ENCODE measurements at regions not wholly inside any gene's neighbourhood (a gene's known extent, or its start where the extent isn't known, plus 50 kb on each side); places are given as distances from the start of the nearest gene placed in this dataset.

DNA sequence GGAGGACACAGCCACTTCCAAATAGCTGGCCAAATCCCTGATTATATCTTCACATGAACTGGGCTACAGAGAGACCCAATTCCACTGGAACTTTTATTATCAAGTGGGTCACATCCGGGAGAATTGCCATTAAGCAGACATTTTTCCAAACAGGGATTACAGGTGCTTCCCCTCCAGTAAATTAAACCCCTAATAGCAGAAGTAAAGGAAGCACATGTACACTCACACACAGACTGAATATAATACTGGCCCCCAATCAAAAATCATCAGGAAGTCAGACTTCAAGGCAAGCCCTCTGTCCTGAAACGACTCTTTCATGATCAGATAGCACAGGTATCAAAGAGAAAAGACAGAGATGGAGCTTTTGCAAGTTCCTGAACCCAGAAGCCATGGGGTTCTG, 118.6 kb upstream of the PPP2R5A start:
- no peak overlapping the region for H2BK5ac ChIP-seq (ENCODE audit: low read depth, low read length, poor library complexity, severe bottlenecking)
- H3K27ac ChIP-seq (ENCODE audit: insufficient read depth, low read length), result no peak overlapping the region
- H2BK20ac ChIP-seq (ENCODE audit: low read depth, low read length), result no peak overlapping the region
- H4K91ac ChIP-seq (ENCODE audit: insufficient read depth, low read depth, low read length), result no peak overlapping the region
- H3K14ac ChIP-seq (replicated peaks; ENCODE audit: low read depth, low read length), result no peak overlapping the region
- dilution Hi-C loops (cut with HindIII; ENCODE audit: low sequenced_read_pairs, unreplicated experiment), result no loop called here
- POLR2A ChIA-PET (ENCODE audit: unreplicated experiment), result no interaction called here
- H2AFZ ChIP-seq (replicated peaks; ENCODE audit: low read length, poor library complexity), result no peak overlapping the region
- no peaks in the 10 kb centered on the region for H3K79me1 ChIP-seq (ENCODE audit: low read depth in 1 of 2, low read length in 2 of 2)
- ATAC-seq (ENCODE audit: low read depth) (no peak), DNase-seq (no peak)
- in situ Hi-C loops (cut with MboI; ENCODE audit: low sequenced_read_pairs), result no loop called here
- no peak overlapping the region for H2AK9ac ChIP-seq (replicated peaks; ENCODE audit: low read depth, low read length, poor library complexity)
- WGBS, 2 experiments (ENCODE audit: extremely low coverage in 2 of 2, insufficient read length in 1 of 2), result no CpG with 5 or more reads among the region's 2 CpGs
- no peak overlapping the region for H3K18ac ChIP-seq (ENCODE audit: low read depth, low read length)
- intact Hi-C loops (cut with micrococcal nuclease), result loop anchor here (2.0 kb wide), 1 partner anchor 14 kb away; no protein-coding TSS in a partner anchor
- H3K9me3 ChIP-seq (ENCODE audit: control insufficient read depth, insufficient read depth, low read length), result no peaks in the 10 kb centered on the region
- no peak overlapping the region for H3K4me2 ChIP-seq (ENCODE audit: low read depth, low read length)
- CTCF ChIA-PET, result interaction anchor here (0.5 kb wide), 1 partner anchor 107 kb away, joined by 3 read pairs; no protein-coding TSS in a partner anchor
- peaks cover 7% of the 10 kb centered on the region for H3K4me1 ChIP-seq (ENCODE audit: control insufficient read depth, insufficient read depth, low read length)
- H3K36me3 ChIP-seq (ENCODE audit: control insufficient read depth, insufficient read depth, low read length), result no peaks in the 10 kb centered on the region
- peaks cover 10% of the 10 kb centered on the region; the same call in 1 of the 2 replicates for H3K9me1 ChIP-seq (ENCODE audit: insufficient read depth, low read length)
- no peak overlapping the region for H2BK15ac ChIP-seq (ENCODE audit: low read depth, low read length)
- no peak overlapping the region for H4K8ac ChIP-seq (ENCODE audit: low read depth in 2 of 2, low read length in 2 of 2)
- TF ChIP-seq ELK1 (IDR thresholded peaks at IDR 0.05; ENCODE audit: borderline replicate concordance, low read depth, low read length), result no peak
- no peak for TF ChIP-seq MAFK (IDR thresholded peaks at IDR 0.05; ENCODE audit: low read depth, low read length)
- no peak for TF ChIP-seq RAD21 (IDR thresholded peaks at IDR 0.05; ENCODE audit: low read length)
- TF ChIP-seq POLR2A (IDR thresholded peaks at IDR 0.05; ENCODE audit: low read depth, low read length), result no peak
- TF ChIP-seq FOS (IDR thresholded peaks at IDR 0.05; ENCODE audit: low read depth, low read length), result no peak
- TF ChIP-seq MXI1 (IDR thresholded peaks at IDR 0.05; ENCODE audit: borderline replicate concordance, low read depth, low read length), result no peak
- no peak for TF ChIP-seq USF2 (IDR thresholded peaks at IDR 0.05; ENCODE audit: low read depth, low read length)
- no peak for TF ChIP-seq RCOR1 (IDR thresholded peaks at IDR 0.05; ENCODE audit: insufficient replicate concordance, low read length)
- TF ChIP-seq, protein P1, sequence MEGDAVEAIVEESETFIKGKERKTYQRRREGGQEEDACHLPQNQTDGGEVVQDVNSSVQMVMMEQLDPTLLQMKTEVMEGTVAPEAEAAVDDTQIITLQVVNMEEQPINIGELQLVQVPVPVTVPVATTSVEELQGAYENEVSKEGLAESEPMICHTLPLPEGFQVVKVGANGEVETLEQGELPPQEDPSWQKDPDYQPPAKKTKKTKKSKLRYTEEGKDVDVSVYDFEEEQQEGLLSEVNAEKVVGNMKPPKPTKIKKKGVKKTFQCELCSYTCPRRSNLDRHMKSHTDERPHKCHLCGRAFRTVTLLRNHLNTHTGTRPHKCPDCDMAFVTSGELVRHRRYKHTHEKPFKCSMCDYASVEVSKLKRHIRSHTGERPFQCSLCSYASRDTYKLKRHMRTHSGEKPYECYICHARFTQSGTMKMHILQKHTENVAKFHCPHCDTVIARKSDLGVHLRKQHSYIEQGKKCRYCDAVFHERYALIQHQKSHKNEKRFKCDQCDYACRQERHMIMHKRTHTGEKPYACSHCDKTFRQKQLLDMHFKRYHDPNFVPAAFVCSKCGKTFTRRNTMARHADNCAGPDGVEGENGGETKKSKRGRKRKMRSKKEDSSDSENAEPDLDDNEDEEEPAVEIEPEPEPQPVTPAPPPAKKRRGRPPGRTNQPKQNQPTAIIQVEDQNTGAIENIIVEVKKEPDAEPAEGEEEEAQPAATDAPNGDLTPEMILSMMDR (conservative IDR thresholded peaks at IDR 0.05; ENCODE audit: low read depth, low read length), result no peak
- no peak for TF ChIP-seq MAZ (IDR thresholded peaks at IDR 0.05; ENCODE audit: borderline replicate concordance, low read depth, low read length)
- TF ChIP-seq CEBPB (IDR thresholded peaks at IDR 0.05; ENCODE audit: low read depth, low read length), result no peak
- no peak for TF ChIP-seq BHLHE40 (IDR thresholded peaks at IDR 0.05; ENCODE audit: low read depth, low read length)
- TF ChIP-seq RFX5 (IDR thresholded peaks at IDR 0.05; ENCODE audit: low read depth, low read length), result no peak
- TF ChIP-seq NFE2L2 (IDR thresholded peaks at IDR 0.05; ENCODE audit: low read depth, low read length), result no peak
- no peak for TF ChIP-seq CHD1 (IDR thresholded peaks at IDR 0.05; ENCODE audit: low read depth, low read length)
- no peak overlapping the region for H3K4me3 ChIP-seq (ENCODE audit: insufficient read depth, low read depth, low read length)
- no peak overlapping the region for H3K23ac ChIP-seq (ENCODE audit: low read depth, low read length)
- no peak overlapping the region for H2AK5ac ChIP-seq (ENCODE audit: low read depth, low read length)
- H2BK120ac ChIP-seq (ENCODE audit: low read depth, low read length), result no peak overlapping the region
- no peaks in the 10 kb centered on the region for H3K27me3 ChIP-seq (ENCODE audit: control insufficient read depth, insufficient read depth, low read length)
- no peak overlapping the region for H4K5ac ChIP-seq (ENCODE audit: low read depth, low read length)
- no peak overlapping the region for H3K4ac ChIP-seq (ENCODE audit: low read depth, low read length)
- peaks cover 6% of the 10 kb centered on the region; the same call in 1 of the 2 replicates for H4K20me1 ChIP-seq (ENCODE audit: insufficient read depth, low read length)
- no peak overlapping the region; the same call in 1 of the 2 replicates for H3K56ac ChIP-seq (ENCODE audit: extremely low read depth, insufficient read depth, low read length)
- no peak overlapping the region for H3K9ac ChIP-seq (ENCODE audit: low read depth, low read length)
- BruUV-seq (replicated peaks), result no TSS peak
